K562 (cell line): ENCODE measurements at regions not wholly inside any gene's neighbourhood (a gene's known extent, or its start where the extent isn't known, plus 50 kb on each side); places are given as distances from the start of the nearest gene placed in this dataset.

Source experiments
- CCNT2 ChIP-seq: IDR thresholded peaks from 2 replicates; pipeline ENCODE4 v1.6.1; 2011; ENCODE audit warnings: borderline replicate concordance, low read depth, mild to moderate bottlenecking, moderate library complexity, mixed read lengths, low read length; ENCODE audit not compliant: insufficient read length; ENCODE audit errors: extremely low read depth
- DACH1 ChIP-seq: fragments of 450-650 bp; IDR thresholded peaks from 2 replicates; pipeline ENCODE4 v1.6.1; 2018; ENCODE audit not compliant: partially characterized antibody
- GATAD2A ChIP-seq: fragments of 450-650 bp; IDR thresholded peaks from 2 replicates; pipeline ENCODE4 v1.6.1; 2017
- NR4A1 ChIP-seq, 2 experiments: fragments of 250-450 bp in 1 of 2; fragments of 450-650 bp in 1 of 2; sonication (Bioruptor Pico) in 1 of 2; IDR thresholded peaks; 2 replicates each; pipeline versions ENCODE4 v1.4.0 to v1.6.1; 2016 to 2020; ENCODE audit warnings: mild to moderate bottlenecking in 2 of 2, missing compliant biosample characterization in 1 of 2, missing genetic modification characterization in 1 of 2, moderate library complexity in 1 of 2
- POLR2AphosphoS5 ChIP-seq: IDR thresholded peaks from 2 replicates; pipeline ENCODE4 v1.6.1; 2011; ENCODE audit warnings: mild to moderate bottlenecking, low read depth, low read length, moderate library complexity; ENCODE audit not compliant: control insufficient read depth, insufficient read depth
- POLR2B ChIP-seq: fragments of 450-650 bp; IDR thresholded peaks from 2 replicates; pipeline ENCODE4 v1.6.1; 2018; ENCODE audit warnings: low read depth; ENCODE audit not compliant: partially characterized antibody
- SAFB2 ChIP-seq: fragments of 200-400 bp; formaldehyde crosslinking; IDR thresholded peaks from 2 replicates; pipeline ENCODE4 v1.6.1; 2018; ENCODE audit warnings: borderline replicate concordance, low read length, low read depth, moderate library complexity; ENCODE audit not compliant: severe bottlenecking
- SREBF1 ChIP-seq: fragments of 150-350 bp; IDR thresholded peaks from 2 replicates; pipeline ENCODE4 v1.6.1; 2014; ENCODE audit warnings: antibody characterized with exemption, low read depth, low read length, borderline replicate concordance
- STAT5A ChIP-seq: IDR thresholded peaks from 2 replicates; pipeline ENCODE4 v1.6.1; 2012; ENCODE audit warnings: low read length, inconsistent platforms, borderline replicate concordance
- THRAP3 ChIP-seq: fragments of 450-650 bp; IDR thresholded peaks from 2 replicates; pipeline ENCODE4 v1.6.1; 2016; ENCODE audit warnings: mild to moderate bottlenecking, inconsistent platforms, borderline replicate concordance
- TRIM24 ChIP-seq, 2 experiments: fragments of 450-650 bp; IDR thresholded peaks; 2 replicates each; pipeline ENCODE4 v1.6.1; 2016
- ZNF507 ChIP-seq: conservative IDR thresholded peaks from 2 replicates; pipeline ENCODE4 v1.6.1; 2017; ENCODE audit warnings: missing genetic modification characterization, missing compliant biosample characterization
- ZNF696 ChIP-seq: fragments of 250-450 bp; sonication (Bioruptor Pico); conservative IDR thresholded peaks from 2 replicates; pipeline ENCODE4 v1.4.0; 2020; ENCODE audit warnings: mild to moderate bottlenecking, moderate library complexity
- TF ChIP-seq, protein P1 (sequence below), 2 experiments: IDR thresholded peaks in 1 of 2; conservative IDR thresholded peaks in 1 of 2; 2 replicates each; pipeline ENCODE4 v1.6.1; 2016; ENCODE audit warnings: low read depth in 2 of 2, mild to moderate bottlenecking in 1 of 2, missing compliant biosample characterization in 1 of 2, missing genetic modification characterization in 1 of 2, moderate library complexity in 1 of 2
- TF ChIP-seq, protein P2 (sequence below), 2 experiments: fragments of 450-650 bp in 1 of 2; IDR thresholded peaks; 2 replicates each; pipeline ENCODE4 v1.6.1; 2011 to 2017; ENCODE audit warnings: low read depth in 2 of 2, antibody characterized with exemption in 1 of 2, borderline replicate concordance in 1 of 2, low read length in 1 of 2, mild to moderate bottlenecking in 1 of 2, mixed read lengths in 1 of 2; ENCODE audit not compliant: control insufficient read depth in 1 of 2
- TF ChIP-seq, protein P3 (sequence below): sonication (generic); formaldehyde crosslinking; IDR thresholded peaks from 2 replicates; pipeline ENCODE4 v1.8.0; 2022; ENCODE audit warnings: mild to moderate bottlenecking, missing genetic modification reagents

DNA sequence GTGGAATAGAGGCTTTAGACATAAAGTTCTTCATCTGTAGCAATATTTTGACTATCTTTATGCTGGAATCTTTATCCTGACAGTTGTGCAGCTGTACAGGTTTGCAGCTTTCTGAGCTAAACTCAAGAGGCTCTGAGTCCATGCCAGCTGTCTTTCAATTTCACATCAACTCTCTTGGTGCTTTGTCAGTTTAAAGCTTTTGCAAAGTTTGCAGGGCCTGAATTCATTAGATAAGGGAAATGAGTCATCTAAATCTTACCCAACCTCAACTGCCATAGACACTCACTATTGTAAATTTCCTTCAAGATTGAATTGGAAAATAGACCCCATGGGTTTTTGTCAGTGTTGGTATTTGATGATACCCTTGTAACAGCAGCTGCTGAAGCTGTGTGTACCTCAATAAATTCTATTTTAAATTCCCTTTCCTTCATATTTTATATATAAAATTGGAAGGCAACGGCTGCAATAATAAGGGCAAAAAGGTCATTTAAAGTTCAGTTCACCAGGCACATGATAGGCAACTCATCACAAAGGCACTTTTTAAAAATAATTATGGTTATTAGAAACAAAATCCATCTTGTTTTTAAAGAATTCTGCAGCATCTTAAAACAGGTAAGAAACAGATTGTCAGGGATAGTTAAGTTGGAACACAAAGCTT is 169.9 kb upstream of the SLC39A10 start (continued):
- TF ChIP-seq NR4A1 (CRISPR knock-in tag; IDR thresholded peaks at IDR 0.05) (no peak), NR4A1 (tag; IDR thresholded peaks at IDR 0.05) (no peak), STAT5A (peak; percentile 83), TRIM24 (IDR thresholded peaks at IDR 0.05) (peak; percentile 94), THRAP3 (no peak), SREBF1 (no peak), DACH1 (peak; percentile 72), GATAD2A (peak; percentile 68; the same call in 1 of the 2 replicates), SAFB2 (no peak), POLR2B (no peak), ZNF507 (tag) (no peak), CCNT2 (peak; percentile 73), ZNF696 (CRISPR knock-in tag) (no peak), POLR2AphosphoS5 (peak; percentile 92)
- TF ChIP-seq, protein P1, sequence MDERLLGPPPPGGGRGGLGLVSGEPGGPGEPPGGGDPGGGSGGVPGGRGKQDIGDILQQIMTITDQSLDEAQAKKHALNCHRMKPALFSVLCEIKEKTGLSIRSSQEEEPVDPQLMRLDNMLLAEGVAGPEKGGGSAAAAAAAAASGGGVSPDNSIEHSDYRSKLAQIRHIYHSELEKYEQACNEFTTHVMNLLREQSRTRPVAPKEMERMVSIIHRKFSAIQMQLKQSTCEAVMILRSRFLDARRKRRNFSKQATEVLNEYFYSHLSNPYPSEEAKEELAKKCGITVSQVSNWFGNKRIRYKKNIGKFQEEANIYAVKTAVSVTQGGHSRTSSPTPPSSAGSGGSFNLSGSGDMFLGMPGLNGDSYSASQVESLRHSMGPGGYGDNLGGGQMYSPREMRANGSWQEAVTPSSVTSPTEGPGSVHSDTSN (CRISPR knock-in tag; IDR thresholded peaks at IDR 0.05; ENCODE audit: low read depth), result no peak
- TF ChIP-seq, protein P1 (tag; conservative IDR thresholded peaks at IDR 0.05; ENCODE audit: low read depth), result peak; percentile 89
- TF ChIP-seq, protein P2, sequence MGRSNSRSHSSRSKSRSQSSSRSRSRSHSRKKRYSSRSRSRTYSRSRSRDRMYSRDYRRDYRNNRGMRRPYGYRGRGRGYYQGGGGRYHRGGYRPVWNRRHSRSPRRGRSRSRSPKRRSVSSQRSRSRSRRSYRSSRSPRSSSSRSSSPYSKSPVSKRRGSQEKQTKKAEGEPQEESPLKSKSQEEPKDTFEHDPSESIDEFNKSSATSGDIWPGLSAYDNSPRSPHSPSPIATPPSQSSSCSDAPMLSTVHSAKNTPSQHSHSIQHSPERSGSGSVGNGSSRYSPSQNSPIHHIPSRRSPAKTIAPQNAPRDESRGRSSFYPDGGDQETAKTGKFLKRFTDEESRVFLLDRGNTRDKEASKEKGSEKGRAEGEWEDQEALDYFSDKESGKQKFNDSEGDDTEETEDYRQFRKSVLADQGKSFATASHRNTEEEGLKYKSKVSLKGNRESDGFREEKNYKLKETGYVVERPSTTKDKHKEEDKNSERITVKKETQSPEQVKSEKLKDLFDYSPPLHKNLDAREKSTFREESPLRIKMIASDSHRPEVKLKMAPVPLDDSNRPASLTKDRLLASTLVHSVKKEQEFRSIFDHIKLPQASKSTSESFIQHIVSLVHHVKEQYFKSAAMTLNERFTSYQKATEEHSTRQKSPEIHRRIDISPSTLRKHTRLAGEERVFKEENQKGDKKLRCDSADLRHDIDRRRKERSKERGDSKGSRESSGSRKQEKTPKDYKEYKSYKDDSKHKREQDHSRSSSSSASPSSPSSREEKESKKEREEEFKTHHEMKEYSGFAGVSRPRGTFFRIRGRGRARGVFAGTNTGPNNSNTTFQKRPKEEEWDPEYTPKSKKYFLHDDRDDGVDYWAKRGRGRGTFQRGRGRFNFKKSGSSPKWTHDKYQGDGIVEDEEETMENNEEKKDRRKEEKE (IDR thresholded peaks at IDR 0.05; ENCODE audit: borderline replicate concordance in 1 of 2, control insufficient read depth in 1 of 2, low read depth in 2 of 2, low read length in 1 of 2), result 0 out of 4 replicates have a peak, but pooled peaks of 1 of the 2 experiments have one; percentile 29
- TF ChIP-seq, protein P3, sequence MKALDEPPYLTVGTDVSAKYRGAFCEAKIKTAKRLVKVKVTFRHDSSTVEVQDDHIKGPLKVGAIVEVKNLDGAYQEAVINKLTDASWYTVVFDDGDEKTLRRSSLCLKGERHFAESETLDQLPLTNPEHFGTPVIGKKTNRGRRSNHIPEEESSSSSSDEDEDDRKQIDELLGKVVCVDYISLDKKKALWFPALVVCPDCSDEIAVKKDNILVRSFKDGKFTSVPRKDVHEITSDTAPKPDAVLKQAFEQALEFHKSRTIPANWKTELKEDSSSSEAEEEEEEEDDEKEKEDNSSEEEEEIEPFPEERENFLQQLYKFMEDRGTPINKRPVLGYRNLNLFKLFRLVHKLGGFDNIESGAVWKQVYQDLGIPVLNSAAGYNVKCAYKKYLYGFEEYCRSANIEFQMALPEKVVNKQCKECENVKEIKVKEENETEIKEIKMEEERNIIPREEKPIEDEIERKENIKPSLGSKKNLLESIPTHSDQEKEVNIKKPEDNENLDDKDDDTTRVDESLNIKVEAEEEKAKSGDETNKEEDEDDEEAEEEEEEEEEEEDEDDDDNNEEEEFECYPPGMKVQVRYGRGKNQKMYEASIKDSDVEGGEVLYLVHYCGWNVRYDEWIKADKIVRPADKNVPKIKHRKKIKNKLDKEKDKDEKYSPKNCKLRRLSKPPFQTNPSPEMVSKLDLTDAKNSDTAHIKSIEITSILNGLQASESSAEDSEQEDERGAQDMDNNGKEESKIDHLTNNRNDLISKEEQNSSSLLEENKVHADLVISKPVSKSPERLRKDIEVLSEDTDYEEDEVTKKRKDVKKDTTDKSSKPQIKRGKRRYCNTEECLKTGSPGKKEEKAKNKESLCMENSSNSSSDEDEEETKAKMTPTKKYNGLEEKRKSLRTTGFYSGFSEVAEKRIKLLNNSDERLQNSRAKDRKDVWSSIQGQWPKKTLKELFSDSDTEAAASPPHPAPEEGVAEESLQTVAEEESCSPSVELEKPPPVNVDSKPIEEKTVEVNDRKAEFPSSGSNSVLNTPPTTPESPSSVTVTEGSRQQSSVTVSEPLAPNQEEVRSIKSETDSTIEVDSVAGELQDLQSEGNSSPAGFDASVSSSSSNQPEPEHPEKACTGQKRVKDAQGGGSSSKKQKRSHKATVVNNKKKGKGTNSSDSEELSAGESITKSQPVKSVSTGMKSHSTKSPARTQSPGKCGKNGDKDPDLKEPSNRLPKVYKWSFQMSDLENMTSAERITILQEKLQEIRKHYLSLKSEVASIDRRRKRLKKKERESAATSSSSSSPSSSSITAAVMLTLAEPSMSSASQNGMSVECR (CRISPR knock-in tag), result no peak
